PC-3 (cell line): ENCODE measurements at regions not wholly inside any gene's neighbourhood (a gene's known extent, or its start where the extent isn't known, plus 50 kb on each side); places are given as distances from the start of the nearest gene placed in this dataset.
"Not testable (repeated sequence)": the region's sequence is repeated elsewhere in the genome, so short reads cannot be mapped to it uniquely, and the experiment has no call there.

ENCODE experiments used
- ATAC-seq: fragments of 200-7000 bp; cut with Tn5 transposase; 2 replicates; pipeline ENCODE4 v1.9.1; 2020; ENCODE audit warnings: mild to moderate bottlenecking, moderate library complexity
- BruUV-seq: library from RNA; stranded (reverse); fragments of 400-500 nt; replicated peaks from 2 replicates; lab custom pipeline; 2021; lab: Mats Ljungman, UMichigan
- CTCF ChIA-PET: fragments of 300-600 bp; sonication (Branson Sonifier 250); formaldehyde crosslinking; loops from one replicate; lab custom pipeline; 2022; ENCODE audit warnings: antibody characterized with exemption; lab: Charles Lee
- POLR2A ChIA-PET: fragments of 300-600 bp; sonication (Branson Sonifier 250); formaldehyde crosslinking; loops from one replicate; lab custom pipeline; 2022; ENCODE audit warnings: antibody characterized with exemption; ENCODE audit not compliant: unreplicated experiment; lab: Charles Lee
- DNase-seq: peaks from one replicate; pipeline ENCODE4 v3.0.0-alpha.2; 2015
- H2AFZ ChIP-seq: fragments of 300-600 bp; sonication (generic); 2 replicates; pipeline ENCODE4 v1.6.0; 2016; ENCODE audit warnings: antibody characterized with exemption, low read length
- H3F3A ChIP-seq: fragments of 300-600 bp; sonication (generic); one replicate; pipeline ENCODE4 v1.6.0; 2017; ENCODE audit warnings: antibody characterized with exemption, low read length, control low read depth, mild to moderate bottlenecking; ENCODE audit not compliant: unreplicated experiment
- H3K27ac ChIP-seq: fragments of 300-600 bp; sonication (generic); 2 replicates; pipeline ENCODE4 v1.5.1; 2016; ENCODE audit warnings: mild to moderate bottlenecking, low read length
- H3K27me3 ChIP-seq: fragments of 300-600 bp; sonication (generic); 2 replicates; pipeline ENCODE4 v1.6.1; 2016; ENCODE audit warnings: low read length, mixed read lengths
- H3K36me3 ChIP-seq: fragments of 300-600 bp; sonication (generic); 2 replicates; pipeline ENCODE4 v1.6.1; 2016; ENCODE audit warnings: low read depth, mixed run types, low read length, mixed read lengths
- H3K4me1 ChIP-seq: fragments of 300-600 bp; sonication (generic); 2 replicates; pipeline ENCODE4 v1.5.1; 2016; ENCODE audit warnings: low read length; ENCODE audit not compliant: insufficient read depth
- H3K4me2 ChIP-seq: fragments of 300-600 bp; sonication (generic); 2 replicates; pipeline ENCODE4 v1.6.0; 2016; ENCODE audit warnings: low read length
- H3K4me3 ChIP-seq: fragments of 300-600 bp; sonication (generic); 2 replicates; pipeline ENCODE4 v1.5.1; 2016; ENCODE audit warnings: mild to moderate bottlenecking, low read length, mixed read lengths
- H3K79me2 ChIP-seq: fragments of 300-600 bp; sonication (generic); 2 replicates; pipeline ENCODE4 v1.6.1; 2017; ENCODE audit warnings: low read length, mixed read lengths
- H3K9ac ChIP-seq: fragments of 300-600 bp; sonication (generic); 2 replicates; pipeline ENCODE4 v1.6.0; 2016; ENCODE audit warnings: mild to moderate bottlenecking, low read length
- H3K9me2 ChIP-seq: fragments of 300-600 bp; sonication (generic); replicated peaks from 2 replicates; pipeline ENCODE4 v1.6.1; 2016; ENCODE audit warnings: mixed run types, low read length, mixed read lengths
- H3K9me3 ChIP-seq: fragments of 300-600 bp; sonication (generic); 2 replicates; pipeline ENCODE4 v1.6.1; 2016; ENCODE audit warnings: low read length, mixed read lengths
- H4K20me1 ChIP-seq: fragments of 300-600 bp; sonication (generic); 2 replicates; pipeline ENCODE4 v1.6.1; 2016; ENCODE audit warnings: low read length, mixed read lengths
- intact Hi-C: fragments of 100-400 bp; cut with micrococcal nuclease; formaldehyde crosslinking; loops from 2 replicates; pipeline ENCODE4 v1.9.0; 2023

GRCh38 chr21:8377093-8377841 is 2144.1 kb upstream of the TPTE start:
- H4K20me1 ChIP-seq, H3K27me3 ChIP-seq, BruUV-seq, H2AFZ ChIP-seq, H3K9me2 ChIP-seq, H3K36me3 ChIP-seq, H3K27ac ChIP-seq, H3K79me2 ChIP-seq, H3K4me3 ChIP-seq, H3F3A ChIP-seq, H3K4me2 ChIP-seq, H3K9ac ChIP-seq, POLR2A ChIA-PET, H3K4me1 ChIP-seq, H3K9me3 ChIP-seq, CTCF ChIA-PET, intact Hi-C loops, DNase-seq: not testable (repeated sequence)
- ATAC-seq, result peak; percentile 83

GRCh38 chr21:8380419-8381079 is 2140.8 kb upstream of the TPTE start:
- H3K27me3 ChIP-seq, intact Hi-C loops, DNase-seq, H3K9me2 ChIP-seq, H4K20me1 ChIP-seq, H3K9ac ChIP-seq, H3K27ac ChIP-seq, H3K4me2 ChIP-seq, POLR2A ChIA-PET, H2AFZ ChIP-seq, BruUV-seq, H3K4me3 ChIP-seq, H3F3A ChIP-seq, CTCF ChIA-PET, H3K4me1 ChIP-seq, H3K36me3 ChIP-seq, H3K79me2 ChIP-seq, H3K9me3 ChIP-seq: not testable (repeated sequence)
- peak; percentile 57 for ATAC-seq

GRCh38 chr21:8388169-8388939 is 2133.0 kb upstream of the TPTE start:
- H3K4me2 ChIP-seq, H3K36me3 ChIP-seq, BruUV-seq, H3K9ac ChIP-seq, H3K9me3 ChIP-seq, CTCF ChIA-PET, H3K4me3 ChIP-seq, H3K4me1 ChIP-seq, H2AFZ ChIP-seq, H4K20me1 ChIP-seq, H3K27me3 ChIP-seq, POLR2A ChIA-PET, H3K27ac ChIP-seq, H3K79me2 ChIP-seq, H3F3A ChIP-seq, DNase-seq, intact Hi-C loops, H3K9me2 ChIP-seq: not testable (repeated sequence)
- peak; percentile 99 for ATAC-seq

- H2AFZ ChIP-seq, BruUV-seq, H3K9me2 ChIP-seq, H3K27ac ChIP-seq, intact Hi-C loops, H3K27me3 ChIP-seq, POLR2A ChIA-PET, H3K4me2 ChIP-seq, ATAC-seq, H3K4me1 ChIP-seq, H3K9ac ChIP-seq, H3K4me3 ChIP-seq, H3K79me2 ChIP-seq, H3F3A ChIP-seq, H3K36me3 ChIP-seq, H3K9me3 ChIP-seq, DNase-seq, CTCF ChIA-PET, H4K20me1 ChIP-seq: not testable (repeated sequence)
Observed at GRCh38 chr21:8388940-8389238, 2132.5 kb upstream of the TPTE start.

- BruUV-seq, DNase-seq, H3K36me3 ChIP-seq, H3K9me2 ChIP-seq, H3K4me3 ChIP-seq, H3K27ac ChIP-seq, CTCF ChIA-PET, intact Hi-C loops, POLR2A ChIA-PET, H3K9me3 ChIP-seq, H2AFZ ChIP-seq, H3K9ac ChIP-seq, H3K79me2 ChIP-seq, H3K27me3 ChIP-seq, H3K4me1 ChIP-seq, H3K4me2 ChIP-seq, H4K20me1 ChIP-seq, ATAC-seq, H3F3A ChIP-seq: not testable (repeated sequence)
Observed at GRCh38 chr21:8390550-8391171, 2130.7 kb upstream of the TPTE start.

GRCh38 chr21:8394380-8394779 is 2127.0 kb upstream of the TPTE start:
- H3K4me2 ChIP-seq, H3K9ac ChIP-seq, BruUV-seq, H3K4me1 ChIP-seq, H3K79me2 ChIP-seq, H3K27me3 ChIP-seq, H3K9me3 ChIP-seq, H3K9me2 ChIP-seq, H4K20me1 ChIP-seq, H3F3A ChIP-seq, DNase-seq, CTCF ChIA-PET, H3K4me3 ChIP-seq, H3K36me3 ChIP-seq, intact Hi-C loops, POLR2A ChIA-PET, H2AFZ ChIP-seq, H3K27ac ChIP-seq, ATAC-seq: not testable (repeated sequence)
